ENCODE measurements at regions not wholly inside any gene's neighbourhood (a gene's known extent, or its start where the extent isn't known, plus 50 kb on each side); places are given as distances from the start of the nearest gene placed in this dataset.

DNA sequence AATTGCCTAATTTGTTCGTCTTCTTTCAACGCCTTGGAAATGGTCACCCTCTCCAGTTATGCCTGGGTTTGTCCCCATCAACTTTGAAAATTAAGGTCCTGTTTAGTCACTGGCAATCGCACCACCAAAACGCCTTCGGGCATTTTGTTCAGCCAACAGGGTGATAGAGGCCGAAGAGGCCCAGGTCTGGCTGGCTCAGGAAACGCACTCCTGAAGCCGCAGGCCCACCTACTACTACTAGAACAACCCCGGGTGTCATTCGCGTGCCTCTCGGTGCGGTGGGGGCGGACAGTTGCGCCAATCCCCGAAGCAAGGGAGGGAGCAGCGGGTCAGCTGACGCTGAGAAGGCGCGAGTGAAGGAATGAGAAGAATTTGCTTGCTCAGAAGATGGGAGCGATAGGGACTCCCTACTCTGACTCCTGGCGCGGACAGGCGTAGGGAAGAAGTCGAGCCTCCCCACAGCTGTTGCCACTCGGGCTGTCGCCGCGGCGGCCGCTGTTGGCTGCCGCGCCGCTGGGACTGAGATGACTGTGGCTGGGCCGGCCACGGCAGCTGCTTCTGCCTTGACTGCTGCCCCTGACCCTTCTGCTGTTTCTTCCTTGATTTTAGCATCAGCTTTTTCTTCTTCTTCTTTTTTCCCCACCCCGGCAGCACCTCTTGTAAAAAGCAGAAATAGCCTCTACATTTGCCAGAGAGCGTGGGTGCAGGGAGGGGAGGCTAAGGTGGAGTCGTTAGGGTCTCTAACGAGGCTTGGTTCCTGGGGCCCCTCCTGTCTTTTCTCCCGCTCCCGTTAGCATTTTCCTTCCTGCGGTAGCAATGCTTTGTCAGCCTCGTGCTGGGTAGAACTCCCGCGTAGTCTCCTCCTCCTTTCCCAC, 387.6 kb downstream of the FIGN start:
- TF ChIP-seq, protein P1, sequence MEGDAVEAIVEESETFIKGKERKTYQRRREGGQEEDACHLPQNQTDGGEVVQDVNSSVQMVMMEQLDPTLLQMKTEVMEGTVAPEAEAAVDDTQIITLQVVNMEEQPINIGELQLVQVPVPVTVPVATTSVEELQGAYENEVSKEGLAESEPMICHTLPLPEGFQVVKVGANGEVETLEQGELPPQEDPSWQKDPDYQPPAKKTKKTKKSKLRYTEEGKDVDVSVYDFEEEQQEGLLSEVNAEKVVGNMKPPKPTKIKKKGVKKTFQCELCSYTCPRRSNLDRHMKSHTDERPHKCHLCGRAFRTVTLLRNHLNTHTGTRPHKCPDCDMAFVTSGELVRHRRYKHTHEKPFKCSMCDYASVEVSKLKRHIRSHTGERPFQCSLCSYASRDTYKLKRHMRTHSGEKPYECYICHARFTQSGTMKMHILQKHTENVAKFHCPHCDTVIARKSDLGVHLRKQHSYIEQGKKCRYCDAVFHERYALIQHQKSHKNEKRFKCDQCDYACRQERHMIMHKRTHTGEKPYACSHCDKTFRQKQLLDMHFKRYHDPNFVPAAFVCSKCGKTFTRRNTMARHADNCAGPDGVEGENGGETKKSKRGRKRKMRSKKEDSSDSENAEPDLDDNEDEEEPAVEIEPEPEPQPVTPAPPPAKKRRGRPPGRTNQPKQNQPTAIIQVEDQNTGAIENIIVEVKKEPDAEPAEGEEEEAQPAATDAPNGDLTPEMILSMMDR (IDR thresholded peaks at IDR 0.05; ENCODE audit: unreplicated experiment) = no peak
- peaks cover 10% of the 10 kb centered on the region for H3K4me1 Mint-ChIP-seq (ENCODE audit: low read depth, unreplicated experiment)
- no TSS peak for BruUV-seq (replicated peaks)
- H3K27ac Mint-ChIP-seq (ENCODE audit: unreplicated experiment) = peak overlapping the region; percentile 84
- no peak for DNase-seq
- no peaks in the 10 kb centered on the region for H3K9me3 Mint-ChIP-seq (ENCODE audit: low read depth, unreplicated experiment)
- no peaks in the 10 kb centered on the region for H3K36me3 Mint-ChIP-seq (ENCODE audit: insufficient read depth, unreplicated experiment)
- no peaks in the 10 kb centered on the region for H3K27me3 Mint-ChIP-seq (ENCODE audit: unreplicated experiment)
- no peak overlapping the region for H3K4me3 Mint-ChIP-seq (ENCODE audit: low read depth, unreplicated experiment)
- intact Hi-C loops (cut with micrococcal nuclease; ENCODE audit: unreplicated experiment) = loop anchor here (2.0 to 10.0 kb wide), 5 partner anchors 117 to 714 kb away; no protein-coding TSS in a partner anchor
- CTCF ChIA-PET = no interaction called here

DNA sequence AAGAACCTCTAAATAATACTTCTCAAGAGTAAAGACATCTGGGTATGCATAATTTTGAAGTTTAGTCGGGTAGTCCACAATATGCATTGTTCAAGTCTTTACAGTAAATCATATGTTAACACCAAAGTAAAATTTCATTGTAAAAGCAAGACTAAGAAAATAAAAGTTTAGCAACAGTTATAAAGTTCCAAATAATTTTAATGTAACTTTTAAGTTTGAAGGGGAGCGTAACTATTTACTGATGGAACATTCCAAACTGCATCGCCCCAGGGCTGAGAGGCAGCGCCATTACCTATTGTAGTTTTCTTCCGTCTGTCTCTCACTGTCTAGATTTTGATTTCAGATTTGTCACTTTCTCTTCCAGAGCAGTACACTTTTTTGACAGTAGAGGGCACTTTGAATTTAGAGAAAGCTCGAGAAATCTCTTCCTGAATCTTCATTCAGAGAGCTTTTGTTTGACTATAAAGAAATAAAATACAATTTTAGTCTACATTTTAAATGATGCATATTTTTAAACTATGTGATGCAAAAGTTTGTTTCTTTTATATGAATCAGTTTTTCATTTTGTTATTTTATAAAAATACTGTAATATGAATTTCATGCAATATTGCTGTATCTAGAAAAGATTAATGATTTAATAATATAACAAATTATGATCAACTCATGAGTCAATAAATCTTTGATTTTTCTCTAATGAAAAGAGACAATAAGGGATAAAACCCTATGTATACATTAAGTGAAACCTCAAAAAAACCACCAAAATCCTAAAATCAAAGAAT, 389.8 kb downstream of the FIGN start:
- DNase-seq = peak; percentile 33
- Mint-ChIP-seq H3K36me3 (ENCODE audit: insufficient read depth, unreplicated experiment) (no peaks in the 10 kb centered on the region), H3K27ac (ENCODE audit: unreplicated experiment) (no peak overlapping the region), H3K4me1 (ENCODE audit: low read depth, unreplicated experiment) (peaks cover 10% of the 10 kb centered on the region), H3K27me3 (ENCODE audit: unreplicated experiment) (no peaks in the 10 kb centered on the region), H3K4me3 (ENCODE audit: low read depth, unreplicated experiment) (no peak overlapping the region), H3K9me3 (ENCODE audit: low read depth, unreplicated experiment) (no peaks in the 10 kb centered on the region)
- CTCF ChIA-PET = interaction anchor here (0.9 to 1.0 kb wide), 4 partner anchors 127 to 1084 kb away, joined by 3 to 5 read pairs (median 4); no protein-coding TSS in a partner anchor
- no TSS peak for BruUV-seq (replicated peaks)
- intact Hi-C loops (cut with micrococcal nuclease; ENCODE audit: unreplicated experiment) = loop anchor here (1.0 to 10.0 kb wide), 6 partner anchors 119 to 1084 kb away; no protein-coding TSS in a partner anchor
- TF ChIP-seq, protein P1 (IDR thresholded peaks at IDR 0.05; ENCODE audit: unreplicated experiment) = peak; percentile 58

DNA sequence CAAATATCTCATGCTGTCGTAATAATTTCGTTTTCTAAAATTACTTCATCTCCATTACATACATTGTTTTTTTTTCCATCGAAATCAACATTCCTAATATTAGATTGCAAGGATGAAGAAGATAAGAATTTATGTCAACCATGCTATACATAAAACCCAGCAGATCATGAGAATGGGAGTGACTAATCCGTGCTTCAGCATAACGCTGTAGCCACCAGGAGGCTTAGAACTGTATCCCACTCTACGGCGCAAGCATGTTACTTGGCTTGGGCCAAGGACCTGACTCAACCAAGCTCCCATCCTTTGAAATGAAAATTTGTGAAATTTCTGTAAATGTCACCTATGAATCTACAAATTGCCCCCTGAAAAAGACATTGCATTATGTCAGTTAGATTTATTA, 392.5 kb downstream of the FIGN start:
- intact Hi-C loops (cut with micrococcal nuclease; ENCODE audit: unreplicated experiment) = loop anchor here (10.0 kb wide), 2 partner anchors 121 to 431 kb away; no protein-coding TSS in a partner anchor
- Mint-ChIP-seq H3K4me1 (ENCODE audit: low read depth, unreplicated experiment) (peaks cover under 1% of the 10 kb centered on the region), H3K36me3 (ENCODE audit: insufficient read depth, unreplicated experiment) (no peaks in the 10 kb centered on the region), H3K27ac (ENCODE audit: unreplicated experiment) (no peak overlapping the region), H3K9me3 (ENCODE audit: low read depth, unreplicated experiment) (no peaks in the 10 kb centered on the region), H3K27me3 (ENCODE audit: unreplicated experiment) (no peaks in the 10 kb centered on the region), H3K4me3 (ENCODE audit: low read depth, unreplicated experiment) (no peak overlapping the region)
- DNase-seq = no peak
- CTCF ChIA-PET = no interaction called here
- no TSS peak for BruUV-seq (replicated peaks)
- TF ChIP-seq, protein P1 (IDR thresholded peaks at IDR 0.05; ENCODE audit: unreplicated experiment) = no peak

DNA sequence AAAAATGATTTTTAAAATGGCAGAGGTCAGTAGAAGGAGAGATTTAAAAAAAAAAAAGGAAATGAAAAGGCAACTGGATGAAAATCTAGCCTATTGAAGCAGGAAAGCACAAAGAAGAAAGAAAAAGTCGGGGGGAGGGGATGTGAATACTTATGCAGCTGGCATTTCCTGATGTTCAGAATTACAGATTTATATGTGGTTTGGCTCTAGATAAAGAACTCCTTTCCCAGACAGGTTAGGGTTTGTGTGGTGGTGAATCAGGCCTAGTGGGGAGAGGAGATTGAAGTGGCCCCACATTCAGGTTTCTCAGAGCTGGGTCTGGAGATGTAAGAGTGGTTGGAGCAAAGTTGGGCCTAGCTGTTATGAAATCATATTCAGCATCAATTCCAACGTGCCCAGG, 394.4 kb downstream of the FIGN start:
- TF ChIP-seq, protein P1 (IDR thresholded peaks at IDR 0.05; ENCODE audit: unreplicated experiment) = no peak
- Mint-ChIP-seq H3K9me3 (ENCODE audit: low read depth, unreplicated experiment) (no peaks in the 10 kb centered on the region), H3K36me3 (ENCODE audit: insufficient read depth, unreplicated experiment) (no peaks in the 10 kb centered on the region), H3K4me3 (ENCODE audit: low read depth, unreplicated experiment) (no peak overlapping the region), H3K4me1 (ENCODE audit: low read depth, unreplicated experiment) (no peaks in the 10 kb centered on the region), H3K27ac (ENCODE audit: unreplicated experiment) (no peak overlapping the region), H3K27me3 (ENCODE audit: unreplicated experiment) (no peaks in the 10 kb centered on the region)
- DNase-seq = no peak
- intact Hi-C loops (cut with micrococcal nuclease; ENCODE audit: unreplicated experiment) = loop anchor here (10.0 kb wide), 2 partner anchors 123 to 433 kb away; no protein-coding TSS in a partner anchor
- CTCF ChIA-PET = interaction anchor here (0.6 kb wide), 1 partner anchor 55 kb away, joined by 7 read pairs; no protein-coding TSS in a partner anchor
- no TSS peak for BruUV-seq (replicated peaks)

Data from Calu3 (cell line).